NCI-H2107 treated with DMSO at 0.1 percent for 48 hours (cell line): ENCODE measurements at regions not wholly inside any gene's neighbourhood (a gene's known extent, or its start where the extent isn't known, plus 50 kb on each side); places are given as distances from the start of the nearest gene placed in this dataset.
"Not testable (repeated sequence)": the region's sequence is repeated elsewhere in the genome, so short reads cannot be mapped to it uniquely, and the experiment has no call there.

ENCODE experiments used
- DNase-seq: peaks from one replicate; lab custom pipeline; 2025; ENCODE audit not compliant: unreplicated experiment; lab: John Stamatoyannopoulos, UW

DNA sequence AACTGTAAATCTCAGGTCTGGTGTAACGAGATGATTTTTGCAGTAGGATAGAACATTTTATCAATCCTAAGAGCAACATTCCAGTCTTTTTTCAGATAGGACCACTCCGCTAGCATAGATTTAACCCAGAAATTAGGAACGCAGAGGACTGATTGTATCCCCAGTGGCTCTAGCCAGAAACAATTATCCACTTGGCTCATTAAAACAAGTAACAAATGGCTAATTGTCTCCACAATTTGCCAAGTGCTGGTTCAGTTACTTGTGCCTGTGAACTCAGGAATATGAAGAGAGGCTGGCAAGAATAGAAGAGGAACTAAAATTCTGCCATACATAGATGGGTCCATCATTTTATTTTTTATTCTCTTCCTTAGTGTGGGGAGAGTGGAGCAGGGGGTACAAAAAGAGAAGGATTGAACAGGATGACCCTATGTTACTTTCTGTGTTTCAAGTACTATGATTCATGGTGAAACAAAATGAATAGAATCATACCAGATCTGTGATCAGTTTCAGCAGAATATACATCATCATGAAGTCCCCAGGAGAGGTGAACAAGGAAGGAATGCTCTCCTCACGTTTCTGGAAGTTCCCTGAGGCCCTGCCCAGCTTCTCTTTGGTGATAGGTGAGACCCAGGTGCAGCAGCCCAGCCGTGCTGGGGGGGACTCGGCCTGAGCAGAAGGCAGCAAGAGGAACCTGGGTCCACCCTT, 121.6 kb downstream of the ARL4C start:
- no peak for DNase-seq

DNA sequence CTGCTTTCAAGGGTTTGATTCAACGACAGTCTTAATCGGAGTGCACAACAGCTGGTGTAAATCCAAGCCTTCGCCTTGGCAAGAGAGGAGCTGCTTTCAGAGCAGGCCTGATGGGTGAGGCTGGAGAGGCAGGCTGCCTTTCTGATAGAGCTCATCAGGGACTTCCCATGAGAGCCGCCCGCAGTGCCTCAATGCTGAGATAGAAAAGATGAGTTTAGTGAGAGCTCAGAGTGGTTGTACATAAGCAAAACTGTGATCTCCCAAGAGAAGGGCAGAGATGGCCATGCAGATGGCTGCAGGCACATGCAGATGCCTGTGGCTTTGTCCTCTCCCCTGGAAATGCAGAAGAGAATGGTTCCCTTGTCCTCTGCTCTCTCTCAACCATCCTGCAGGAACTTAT, 122.1 kb downstream of the ARL4C start:
- no peak for DNase-seq

DNA sequence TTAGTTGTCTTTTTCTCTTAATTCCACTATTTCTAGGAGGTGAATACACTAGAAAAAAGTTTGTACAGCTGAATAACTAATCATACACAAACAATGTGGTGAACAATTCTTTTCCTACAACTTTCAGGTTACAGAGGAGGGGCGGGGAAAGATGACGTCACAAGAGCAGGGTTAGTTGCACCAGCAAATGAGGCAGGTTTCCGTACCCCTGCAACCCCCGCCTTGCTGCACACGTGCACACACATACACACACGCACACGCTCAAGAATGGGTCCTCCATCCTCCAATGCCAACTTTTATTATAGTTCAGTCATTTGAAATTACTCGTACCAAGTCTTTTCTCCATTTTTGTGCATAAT, 122.8 kb downstream of the ARL4C start:
- DNase-seq: no peak

- DNase-seq: no peak
These were observed 123.3 kb downstream of the ARL4C start for GRCh38 chr2:234373481-234374149.

DNA sequence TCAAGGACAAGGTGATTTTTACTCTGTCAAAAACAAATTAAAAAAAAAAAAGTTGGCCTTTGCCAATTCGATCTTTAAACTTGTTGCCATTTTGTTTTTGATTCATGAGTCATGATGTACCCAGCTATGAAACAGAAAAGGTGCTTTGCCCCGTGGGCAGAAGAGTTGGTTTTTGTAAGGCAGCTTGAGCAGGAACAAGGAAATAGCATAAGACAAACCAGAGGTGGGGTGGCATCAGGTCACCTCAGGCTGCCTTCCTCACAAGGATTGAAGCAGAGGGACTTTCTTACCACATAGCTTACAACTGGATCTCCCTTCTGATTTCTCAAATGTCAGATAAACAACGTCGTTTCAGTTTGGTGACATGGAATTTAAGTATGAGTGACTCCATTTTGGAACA, 123.8 kb downstream of the ARL4C start:
- DNase-seq: no peak

GRCh38 chr2:234372506-234372905, 124.4 kb downstream of the ARL4C start:
- no peak for DNase-seq

GRCh38 chr2:234368861-234369261, 128.0 kb downstream of the ARL4C start:
- no peak for DNase-seq

- no peak for DNase-seq
These were observed 130.0 kb downstream of the ARL4C start for GRCh38 chr2:234366891-234367290.

DNA sequence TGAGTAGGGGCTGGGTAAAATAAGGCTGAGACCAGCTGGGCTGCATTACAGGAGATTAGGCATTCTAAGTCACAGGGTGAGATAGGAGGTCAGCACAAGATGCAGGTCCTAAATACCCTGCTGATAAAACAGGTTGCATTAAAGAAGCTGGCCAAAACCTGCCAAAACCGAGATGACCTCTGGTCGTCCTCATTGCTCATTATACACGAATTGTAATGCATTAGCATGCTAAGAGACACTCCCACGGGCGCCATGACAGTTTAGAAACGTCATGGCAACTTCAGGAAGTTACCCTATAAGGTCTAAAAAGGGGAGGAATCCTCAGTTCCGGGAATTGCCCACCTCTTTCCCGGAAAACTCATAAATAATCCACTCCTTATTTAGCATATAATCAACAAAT, 132.2 kb downstream of the ARL4C start:
- no peak for DNase-seq

DNA sequence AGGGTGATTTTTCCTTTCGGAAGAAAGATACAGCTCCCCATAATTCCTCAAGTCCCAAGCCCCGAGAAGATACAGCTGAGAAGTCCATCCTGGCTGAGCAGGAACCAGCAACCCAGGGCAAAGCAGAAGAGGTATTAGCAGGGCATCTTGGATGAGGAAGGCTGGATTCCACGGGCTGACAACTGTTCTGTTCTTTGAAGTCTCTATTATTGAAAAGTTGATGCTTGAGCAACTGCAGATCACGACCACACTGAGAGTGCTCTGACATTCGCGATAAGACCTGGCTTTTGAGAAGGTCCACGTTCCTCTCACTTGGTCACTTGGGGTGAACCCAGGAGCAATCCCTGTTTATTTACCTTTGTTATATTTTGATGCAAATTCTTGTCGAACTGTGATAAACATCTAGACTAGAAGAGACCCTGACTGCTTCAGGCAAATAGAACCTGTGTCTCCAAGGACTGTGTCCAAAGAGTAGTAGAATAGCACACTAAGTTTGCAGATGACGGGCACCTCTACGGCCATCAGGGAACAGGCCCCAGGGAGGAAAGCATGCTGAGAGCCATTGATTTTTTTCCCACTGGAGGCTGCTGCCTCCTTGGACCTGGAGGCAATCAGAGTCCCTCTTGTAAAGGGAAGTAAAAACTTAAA, 133.1 kb downstream of the ARL4C start:
- no peak for DNase-seq

DNA sequence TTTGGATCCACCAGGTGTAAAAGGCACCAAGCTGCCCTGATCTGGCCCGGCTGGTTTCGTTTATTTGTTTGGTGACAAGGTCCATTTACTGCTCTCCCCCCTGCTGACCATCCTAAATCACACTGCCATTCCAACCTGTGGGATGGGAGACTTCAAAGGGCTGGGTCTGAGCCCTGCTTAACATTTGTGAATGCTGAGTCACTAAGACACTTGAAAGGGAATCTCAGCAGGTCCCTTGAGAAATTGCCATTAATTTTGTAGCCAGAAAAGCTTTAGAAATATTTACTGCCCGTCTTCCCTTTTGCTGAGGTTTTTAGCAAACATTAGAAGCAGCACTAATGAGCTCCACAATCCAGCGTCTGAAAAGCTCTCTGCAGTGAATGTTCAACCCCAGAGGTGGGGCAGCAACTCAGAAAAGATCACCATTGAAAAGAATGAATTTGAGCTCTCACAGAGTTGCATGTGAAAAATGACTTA, 133.8 kb downstream of the ARL4C start:
- peak; percentile 21 for DNase-seq

DNA sequence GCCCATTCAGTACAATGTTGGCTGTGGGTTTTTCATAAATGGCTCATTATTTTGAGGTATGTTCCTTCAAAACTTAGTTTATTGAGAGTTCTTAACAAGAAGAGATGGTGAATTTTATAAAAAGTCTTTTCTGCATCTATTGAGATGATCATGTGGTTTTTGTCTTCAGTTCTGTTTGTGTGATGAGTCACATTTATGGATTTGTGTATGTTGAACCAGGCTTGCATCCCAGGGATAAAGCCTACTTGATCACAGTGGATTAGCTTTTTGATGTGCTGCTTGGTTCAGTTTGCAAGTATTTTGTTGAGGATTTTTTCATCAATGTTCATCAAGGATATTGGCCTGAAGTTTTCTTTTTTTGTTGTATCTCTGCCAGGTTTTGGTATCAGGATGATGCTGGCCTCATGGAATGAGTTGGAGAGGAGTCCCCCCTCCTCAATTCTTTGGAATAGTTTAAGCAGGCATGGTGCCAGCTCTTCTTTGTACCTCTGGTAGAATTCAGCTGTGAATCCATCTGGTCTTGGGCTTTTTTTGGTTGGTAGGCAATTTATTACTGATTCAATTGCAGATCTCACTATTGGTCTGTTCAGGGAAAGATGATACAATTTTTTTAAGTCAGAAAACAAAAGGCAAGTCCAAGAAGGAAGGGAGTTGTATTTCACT, 136.4 kb downstream of the ARL4C start:
- not testable (repeated sequence) for DNase-seq

- no peak for DNase-seq
These were observed 139.2 kb downstream of the ARL4C start for GRCh38 chr2:234357666-234358065.

DNA sequence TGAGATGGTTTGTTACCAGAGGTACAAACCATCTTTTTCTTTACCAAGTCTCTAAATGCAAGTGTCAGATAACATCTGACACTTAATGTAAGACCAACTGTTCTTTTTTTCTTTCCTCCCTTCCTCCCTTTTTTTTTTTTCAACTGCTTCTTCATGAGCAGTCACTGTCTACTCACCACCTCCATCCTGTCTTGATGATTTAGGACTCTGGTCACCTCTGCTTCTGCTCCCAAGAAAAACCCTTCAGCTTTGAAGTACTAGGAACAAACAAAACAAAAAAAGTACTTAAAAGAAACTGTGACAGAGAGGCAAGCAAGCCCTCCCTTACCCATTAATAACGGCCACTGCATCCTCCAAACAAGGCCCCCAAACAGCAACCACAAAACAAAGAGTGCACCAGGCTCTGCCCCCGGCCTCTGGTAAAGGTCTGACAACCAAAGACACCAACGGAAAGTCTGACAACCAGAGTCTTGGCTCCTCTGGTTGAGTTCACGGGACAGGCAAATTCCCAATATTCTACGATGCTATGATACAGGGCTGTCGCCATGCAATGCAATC, 141.0 kb downstream of the ARL4C start:
- no peak for DNase-seq

- DNase-seq: peak; percentile 21
These were observed 141.7 kb downstream of the ARL4C start for GRCh38 chr2:234355021-234355720.

DNA sequence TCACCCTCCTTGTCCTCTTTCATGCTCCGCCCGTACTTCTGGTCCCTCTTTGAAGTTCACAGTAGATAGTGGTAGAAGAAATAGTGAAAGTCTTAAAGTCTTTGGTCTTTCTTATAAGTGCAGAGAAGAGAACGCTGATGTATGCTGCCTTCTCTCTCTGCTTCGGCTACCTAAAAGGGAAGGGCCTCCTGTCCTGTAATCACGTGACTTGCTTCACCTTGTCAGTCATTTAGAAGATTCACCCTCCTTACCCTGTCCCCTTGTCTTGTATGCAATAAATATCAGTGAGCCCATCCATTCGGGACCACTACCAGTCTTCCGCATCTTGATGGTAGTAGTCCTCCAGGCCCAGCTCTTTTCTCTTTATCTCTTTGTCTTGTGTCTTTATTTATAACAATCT, 144.6 kb downstream of the ARL4C start:
- no peak for DNase-seq

- DNase-seq: not testable (repeated sequence)
These were observed 145.0 kb downstream of the ARL4C start for GRCh38 chr2:234351866-234352265.

DNA sequence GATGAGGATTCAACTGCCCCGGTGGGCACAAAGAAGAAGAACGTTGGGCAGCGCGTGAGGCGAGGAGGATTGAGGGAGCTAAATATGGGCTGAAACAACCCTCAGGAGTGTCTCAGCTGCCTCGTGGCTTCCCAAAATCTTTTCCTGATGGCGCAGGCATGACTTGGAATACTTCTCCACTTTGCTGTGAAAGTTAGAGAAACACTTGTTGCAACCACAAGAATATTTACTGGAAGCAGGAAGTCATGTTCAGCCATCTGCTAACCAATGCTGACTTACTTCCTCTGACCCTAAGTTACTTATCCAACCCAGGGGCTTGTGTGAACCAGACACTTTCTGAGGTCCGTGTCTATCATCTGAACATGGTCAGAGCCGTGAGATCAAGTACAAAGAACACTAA, 148.8 kb downstream of the ARL4C start:
- no peak for DNase-seq

GRCh38 chr2:234345921-234346320, 151.0 kb downstream of the ARL4C start:
- DNase-seq: no peak

GRCh38 chr2:234344012-234344411, 152.9 kb downstream of the ARL4C start:
- DNase-seq: no peak

- DNase-seq: no peak
These were observed 153.5 kb downstream of the ARL4C start for GRCh38 chr2:234343372-234343771.
